ENCODE measurements at regions not wholly inside any gene's neighbourhood (a gene's known extent, or its start where the extent isn't known, plus 50 kb on each side); places are given as distances from the start of the nearest gene placed in this dataset.

GRCh38 chr14:51550636-51551035 lies 101.1 kb upstream of the FRMD6 start:
- no peaks in the 10 kb centered on the region for H3K27me3 ChIP-seq (ENCODE audit: control insufficient read depth, insufficient read depth, low read length)

GRCh38 chr14:51552275-51552674 lies 99.4 kb upstream of the FRMD6 start:
- no peak overlapping the region for H2AFZ ChIP-seq (ENCODE audit: low read length)
- TF ChIP-seq EZH2 (IDR thresholded peaks at IDR 0.05; ENCODE audit: low read length, missing control alignments) (no peak), CTCF (conservative IDR thresholded peaks at IDR 0.05 in 1 of 2, IDR thresholded peaks at IDR 0.05 in 1 of 2; ENCODE audit: low read depth in 1 of 2, low read length in 2 of 2) (no peak)
- H3K4me1 ChIP-seq (ENCODE audit: control insufficient read depth, extremely low read depth, insufficient read depth, low read length), result peaks cover 22% of the 10 kb centered on the region
- H3K36me3 ChIP-seq (ENCODE audit: control insufficient read depth, insufficient read depth, low read length), result no peaks in the 10 kb centered on the region
- no peaks in the 10 kb centered on the region for H3K79me2 ChIP-seq (ENCODE audit: control insufficient read depth, insufficient read depth, low read length)
- no peak overlapping the region for H3K27ac ChIP-seq (ENCODE audit: insufficient read depth, low read length)
- no peaks in the 10 kb centered on the region for H3K9me3 ChIP-seq (ENCODE audit: control insufficient read depth, insufficient read depth, low read depth, low read length)
- no peak overlapping the region for H3K9ac ChIP-seq (ENCODE audit: insufficient read depth, low read length)
- no peak overlapping the region for H3K4me3 ChIP-seq (replicated peaks in 1 of 4; ENCODE audit: control extremely low read depth in 1 of 4, insufficient read depth in 1 of 4, low read depth in 3 of 4, low read length in 4 of 4)
- DNase-seq (ENCODE audit: low read depth in 2 of 2), result no peak
- H4K20me1 ChIP-seq (ENCODE audit: control insufficient read depth, extremely low read depth, insufficient read depth, low read length), result no peaks in the 10 kb centered on the region
- H3K27me3 ChIP-seq (ENCODE audit: control insufficient read depth, insufficient read depth, low read length), result no peaks in the 10 kb centered on the region
- no peak overlapping the region for H3K4me2 ChIP-seq (ENCODE audit: extremely low read depth, insufficient read depth, low read length)

More at GRCh38 chr14:51550636-51551035, 101.1 kb upstream of the FRMD6 start:
- no peak for DNase-seq (ENCODE audit: low read depth in 2 of 2)
- H3K9me3 ChIP-seq (ENCODE audit: control insufficient read depth, insufficient read depth, low read depth, low read length), result no peaks in the 10 kb centered on the region
- no peaks in the 10 kb centered on the region for H3K36me3 ChIP-seq (ENCODE audit: control insufficient read depth, insufficient read depth, low read length)
- H3K4me2 ChIP-seq (ENCODE audit: extremely low read depth, insufficient read depth, low read length), result no peak overlapping the region
- no peak overlapping the region for H2AFZ ChIP-seq (ENCODE audit: low read length)
- H3K27ac ChIP-seq (ENCODE audit: insufficient read depth, low read length), result no peak overlapping the region
- no peaks in the 10 kb centered on the region for H4K20me1 ChIP-seq (ENCODE audit: control insufficient read depth, extremely low read depth, insufficient read depth, low read length)
- H3K4me1 ChIP-seq (ENCODE audit: control insufficient read depth, extremely low read depth, insufficient read depth, low read length), result peaks cover 27% of the 10 kb centered on the region
- no peaks in the 10 kb centered on the region for H3K79me2 ChIP-seq (ENCODE audit: control insufficient read depth, insufficient read depth, low read length)
- no peak overlapping the region for H3K4me3 ChIP-seq (replicated peaks in 1 of 4; ENCODE audit: control extremely low read depth in 1 of 4, insufficient read depth in 1 of 4, low read depth in 3 of 4, low read length in 4 of 4)
- no peak overlapping the region for H3K9ac ChIP-seq (ENCODE audit: insufficient read depth, low read length)
- TF ChIP-seq CTCF (conservative IDR thresholded peaks at IDR 0.05 in 1 of 2, IDR thresholded peaks at IDR 0.05 in 1 of 2; ENCODE audit: low read depth in 1 of 2, low read length in 2 of 2), result no peak

- Histone ChIP-seq H3K9ac (ENCODE audit: insufficient read depth, low read length) (no peak overlapping the region), H3K79me2 (ENCODE audit: control insufficient read depth, insufficient read depth, low read length) (no peaks in the 10 kb centered on the region), H3K27me3 (ENCODE audit: control insufficient read depth, insufficient read depth, low read length) (no peaks in the 10 kb centered on the region), H3K27ac (ENCODE audit: insufficient read depth, low read length) (no peak overlapping the region), H4K20me1 (ENCODE audit: control insufficient read depth, extremely low read depth, insufficient read depth, low read length) (no peaks in the 10 kb centered on the region), H3K9me3 (ENCODE audit: control insufficient read depth, insufficient read depth, low read depth, low read length) (no peaks in the 10 kb centered on the region), H3K4me3 (replicated peaks in 1 of 4; ENCODE audit: control extremely low read depth in 1 of 4, insufficient read depth in 1 of 4, low read depth in 3 of 4, low read length in 4 of 4) (no peak overlapping the region), H3K4me1 (ENCODE audit: control insufficient read depth, extremely low read depth, insufficient read depth, low read length) (peaks cover 22% of the 10 kb centered on the region), H3K4me2 (ENCODE audit: extremely low read depth, insufficient read depth, low read length) (no peak overlapping the region), H3K36me3 (ENCODE audit: control insufficient read depth, insufficient read depth, low read length) (no peaks in the 10 kb centered on the region), H2AFZ (ENCODE audit: low read length) (no peak overlapping the region)
- no peak for TF ChIP-seq CTCF (conservative IDR thresholded peaks at IDR 0.05 in 1 of 2, IDR thresholded peaks at IDR 0.05 in 1 of 2; ENCODE audit: low read depth in 1 of 2, low read length in 2 of 2)
- TF ChIP-seq EZH2 (IDR thresholded peaks at IDR 0.05; ENCODE audit: low read length, missing control alignments), result no peak
- peak in 1 of 2 donors; percentile 30 for DNase-seq (ENCODE audit: low read depth in 2 of 2)
Measured at GRCh38 chr14:51552768-51553404, 98.8 kb upstream of the FRMD6 start.

Measured in fibroblast of lung (primary cell).